ENCODE measurements at regions not wholly inside any gene's neighbourhood (a gene's known extent, or its start where the extent isn't known, plus 50 kb on each side); places are given as distances from the start of the nearest gene placed in this dataset.

DNA sequence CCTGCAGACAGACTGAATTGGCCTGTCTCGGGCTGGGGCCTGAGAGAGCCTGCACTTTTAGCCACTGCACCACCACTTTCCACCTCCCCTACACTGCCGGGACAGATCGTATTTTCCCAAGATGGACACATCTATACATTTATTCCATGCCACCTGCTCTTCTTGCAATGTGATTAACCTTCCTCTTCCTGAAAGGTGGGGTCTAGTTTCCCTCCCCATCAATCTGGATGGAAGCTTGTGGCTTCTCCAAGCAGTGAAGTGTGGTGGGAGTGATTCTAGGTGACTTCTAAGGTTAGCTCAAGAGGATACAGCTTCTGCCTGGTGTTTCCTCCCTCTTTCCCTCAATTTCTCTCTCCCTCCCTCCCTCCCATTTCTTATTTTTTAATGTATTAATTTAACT is 143.7 kb downstream of the GPCPD1 start:
- TF ChIP-seq EZH2 (IDR thresholded peaks at IDR 0.05; ENCODE audit: borderline replicate concordance, low read depth, low read length, poor library complexity, severe bottlenecking), result no peak
- TF ChIP-seq CTCF (conservative IDR thresholded peaks at IDR 0.05; ENCODE audit: low read depth, low read length), result no peak

All from A673 (cell line).